Lower leg skin (tissue), 4 donors: ENCODE measurements at regions not wholly inside any gene's neighbourhood (a gene's known extent, or its start where the extent isn't known, plus 50 kb on each side); places are given as distances from the start of the nearest gene placed in this dataset.
A peak's percentile ranks its signal among the peaks of the same experiment; 100 is the strongest.

Experiments
- DNase-seq, 2 donors: peaks; one replicate each; pipeline ENCODE4 v3.0.0-alpha.2; 2019; ENCODE audit warnings: low spot score in 2 of 2
- H3K4me3 ChIP-seq: fragments of 200-600 bp; sonication (generic); 2 replicates; pipeline ENCODE4 v1.5.1; 2017; ENCODE audit warnings: mild to moderate bottlenecking, low read depth; ENCODE audit not compliant: poor library complexity, severe bottlenecking
- POLR2A ChIP-seq, 2 donors: fragments of 450-650 bp; IDR thresholded peaks; one replicate each; pipeline ENCODE4 v1.6.1; 2016 to 2017; ENCODE audit warnings: antibody characterized with exemption in 2 of 2, mild to moderate bottlenecking in 1 of 2, moderate library complexity in 1 of 2
- WGBS, 2 donors: methylation state at CpG; one replicate each; pipeline ENCODE4 v1.1.5; 2018; 5-methylcytosine and 5-hydroxymethylcytosine counted together
- intact Hi-C: fragments of 100-400 bp; cut with DNase I; formaldehyde crosslinking; loops from one replicate; pipeline ENCODE4 v1.15.0; 2023; ENCODE audit warnings: low total_unique reads
- TF ChIP-seq, protein P1 (sequence below), 3 donors: fragments of 450-650 bp; IDR thresholded peaks; one replicate each; pipeline ENCODE4 v1.5.1; 2016; ENCODE audit warnings: antibody characterized with exemption in 3 of 3, mild to moderate bottlenecking in 3 of 3, moderate library complexity in 2 of 3

- DNase-seq: no peak
- intact Hi-C loops: no loop called here
- 45 to 49% methylated on average over 12 of the region's 12 CpGs for WGBS, 2 donors
Observed at GRCh38 chr17:13078591-13079385, 61.0 kb upstream of the ELAC2 start.

GRCh38 chr17:13076905-13077304, 59.1 kb upstream of the ELAC2 start:
- 74 to 75% methylated on average over 4 of the region's 4 CpGs for WGBS, 2 donors
- DNase-seq: no peak
- intact Hi-C loops: no loop called here
- no peak for TF ChIP-seq POLR2A (IDR thresholded peaks at IDR 0.05)
- TF ChIP-seq, protein P1, sequence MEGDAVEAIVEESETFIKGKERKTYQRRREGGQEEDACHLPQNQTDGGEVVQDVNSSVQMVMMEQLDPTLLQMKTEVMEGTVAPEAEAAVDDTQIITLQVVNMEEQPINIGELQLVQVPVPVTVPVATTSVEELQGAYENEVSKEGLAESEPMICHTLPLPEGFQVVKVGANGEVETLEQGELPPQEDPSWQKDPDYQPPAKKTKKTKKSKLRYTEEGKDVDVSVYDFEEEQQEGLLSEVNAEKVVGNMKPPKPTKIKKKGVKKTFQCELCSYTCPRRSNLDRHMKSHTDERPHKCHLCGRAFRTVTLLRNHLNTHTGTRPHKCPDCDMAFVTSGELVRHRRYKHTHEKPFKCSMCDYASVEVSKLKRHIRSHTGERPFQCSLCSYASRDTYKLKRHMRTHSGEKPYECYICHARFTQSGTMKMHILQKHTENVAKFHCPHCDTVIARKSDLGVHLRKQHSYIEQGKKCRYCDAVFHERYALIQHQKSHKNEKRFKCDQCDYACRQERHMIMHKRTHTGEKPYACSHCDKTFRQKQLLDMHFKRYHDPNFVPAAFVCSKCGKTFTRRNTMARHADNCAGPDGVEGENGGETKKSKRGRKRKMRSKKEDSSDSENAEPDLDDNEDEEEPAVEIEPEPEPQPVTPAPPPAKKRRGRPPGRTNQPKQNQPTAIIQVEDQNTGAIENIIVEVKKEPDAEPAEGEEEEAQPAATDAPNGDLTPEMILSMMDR (IDR thresholded peaks at IDR 0.05): no peak
- no peak overlapping the region for H3K4me3 ChIP-seq

More at GRCh38 chr17:13078591-13079385, 61.0 kb upstream of the ELAC2 start:
- no peak overlapping the region for H3K4me3 ChIP-seq
- TF ChIP-seq, protein P1 (IDR thresholded peaks at IDR 0.05): no peak
- TF ChIP-seq POLR2A (IDR thresholded peaks at IDR 0.05): no peak

DNA sequence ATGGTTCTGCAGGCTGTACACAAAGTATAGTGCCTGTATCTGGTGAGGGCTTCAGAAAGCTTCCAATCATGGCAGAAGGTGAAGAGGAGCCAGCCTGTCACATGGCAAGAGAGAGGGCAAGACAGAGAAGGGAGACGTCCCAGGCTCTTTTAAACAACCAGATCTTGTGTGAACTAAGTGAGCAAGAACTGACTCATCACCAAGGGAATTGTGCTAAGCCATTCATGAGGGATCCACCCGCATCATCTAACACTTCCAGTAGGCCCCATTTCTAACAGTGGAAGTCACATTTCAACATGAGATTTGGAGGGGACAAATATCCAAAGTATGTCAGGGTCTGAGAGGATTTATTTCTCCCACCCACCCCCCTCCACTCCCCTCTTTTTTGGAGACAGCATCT, 56.2 kb upstream of the ELAC2 start:
- 29 to 38% methylated on average over 2 of the region's 2 CpGs for WGBS, 2 donors
- H3K4me3 ChIP-seq: no peak overlapping the region
- intact Hi-C loops: no loop called here
- peak; percentile 18 to 70 for DNase-seq
- TF ChIP-seq, protein P1 (IDR thresholded peaks at IDR 0.05): no peak
- TF ChIP-seq POLR2A (IDR thresholded peaks at IDR 0.05): no peak

DNA sequence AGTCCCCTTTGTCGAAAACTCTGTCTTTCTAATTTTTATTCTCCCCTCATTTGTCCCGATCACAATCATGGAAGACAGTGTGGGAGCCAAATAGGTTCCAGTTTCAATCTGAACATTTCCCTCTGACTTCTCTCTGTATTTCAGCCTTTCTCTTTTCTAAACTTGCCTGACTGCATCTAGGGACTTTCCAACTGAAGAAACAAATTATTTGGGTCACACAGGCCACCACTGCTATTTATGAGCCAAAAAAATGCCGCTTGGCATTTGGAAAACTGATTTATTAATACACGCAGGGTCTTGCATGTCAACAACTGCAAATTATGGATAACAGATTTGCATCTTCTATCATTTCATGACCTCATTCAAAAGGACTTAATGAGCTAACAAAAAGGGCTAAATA, 55.2 kb upstream of the ELAC2 start:
- DNase-seq: peak in 1 of 2 donors; percentile 32
- no peak for TF ChIP-seq POLR2A (IDR thresholded peaks at IDR 0.05)
- TF ChIP-seq, protein P1 (IDR thresholded peaks at IDR 0.05): no peak
- 37 to 46% methylated on average over 4 of the region's 4 CpGs for whole genome bisulfite sequencing, 2 donors
- intact Hi-C loops: no loop called here
- no peak overlapping the region for H3K4me3 ChIP-seq

- H3K4me3 ChIP-seq: no peak overlapping the region
- intact Hi-C loops: no loop called here
- TF ChIP-seq, protein P1 (IDR thresholded peaks at IDR 0.05): no peak
- TF ChIP-seq POLR2A (IDR thresholded peaks at IDR 0.05): no peak
- no peak for DNase-seq
- WGBS, 2 donors: 81 to 83% methylated on average over 2 of the region's 2 CpGs
Observed at GRCh38 chr17:13070732-13071131, 52.9 kb upstream of the ELAC2 start.
